ENCODE measurements at regions not wholly inside any gene's neighbourhood (a gene's known extent, or its start where the extent isn't known, plus 50 kb on each side); places are given as distances from the start of the nearest gene placed in this dataset.

GRCh38 chr6:67331304-67331703 lies 1303.8 kb upstream of the ADGRB3 start:
- no peak for DNase-seq (ENCODE audit: low read depth, low spot score)
- H3K4me3 ChIP-seq (ENCODE audit: low read depth, low read length): no peak overlapping the region
- in situ Hi-C loops (cut with HindIII; ENCODE audit: low sequenced_read_pairs): no loop called here
- no peak for TF ChIP-seq CTCF (IDR thresholded peaks at IDR 0.05; ENCODE audit: low read depth, low read length)

- in situ Hi-C loops (cut with HindIII; ENCODE audit: low sequenced_read_pairs): no loop called here
- no peak for TF ChIP-seq CTCF (IDR thresholded peaks at IDR 0.05; ENCODE audit: low read depth, low read length)
- H3K4me3 ChIP-seq (ENCODE audit: low read depth, low read length): no peak overlapping the region
- DNase-seq (ENCODE audit: low read depth, low spot score): no peak
Measured at GRCh38 chr6:67328269-67328668, 1306.8 kb upstream of the ADGRB3 start.

GRCh38 chr6:67300430-67301040 lies 1334.5 kb upstream of the ADGRB3 start:
- TF ChIP-seq CTCF (IDR thresholded peaks at IDR 0.05; ENCODE audit: low read depth, low read length): no peak
- no peak for DNase-seq (ENCODE audit: low read depth, low spot score)
- in situ Hi-C loops (cut with HindIII; ENCODE audit: low sequenced_read_pairs): no loop called here
- no peak overlapping the region for H3K4me3 ChIP-seq (ENCODE audit: low read depth, low read length)

GRCh38 chr6:67292169-67292568 lies 1342.9 kb upstream of the ADGRB3 start:
- H3K4me3 ChIP-seq (ENCODE audit: low read depth, low read length): no peak overlapping the region
- DNase-seq (ENCODE audit: low read depth, low spot score): no peak
- no peak for TF ChIP-seq CTCF (IDR thresholded peaks at IDR 0.05; ENCODE audit: low read depth, low read length)
- in situ Hi-C loops (cut with HindIII; ENCODE audit: low sequenced_read_pairs): no loop called here

GRCh38 chr6:67287566-67287965 lies 1347.5 kb upstream of the ADGRB3 start:
- TF ChIP-seq CTCF (IDR thresholded peaks at IDR 0.05; ENCODE audit: low read depth, low read length): no peak
- in situ Hi-C loops (cut with HindIII; ENCODE audit: low sequenced_read_pairs): no loop called here
- H3K4me3 ChIP-seq (ENCODE audit: low read depth, low read length): no peak overlapping the region
- DNase-seq (ENCODE audit: low read depth, low spot score): peak; percentile 40

- in situ Hi-C loops (cut with HindIII; ENCODE audit: low sequenced_read_pairs): no loop called here
- no peak for TF ChIP-seq CTCF (IDR thresholded peaks at IDR 0.05; ENCODE audit: low read depth, low read length)
- peak; percentile 65 for DNase-seq (ENCODE audit: low read depth, low spot score)
- no peak overlapping the region for H3K4me3 ChIP-seq (ENCODE audit: low read depth, low read length)
Measured at GRCh38 chr6:67285770-67286495, 1349.1 kb upstream of the ADGRB3 start.

Data from astrocyte of the spinal cord (primary cell).